Stimulated activated CD4-positive, alpha-beta T cell treated with anti-CD3 and anti-CD28 coated beads, Interleukin-12 subunit alpha, Interleukin-12 subunit beta, amount 100 ng/mL, for 48 hours (primary cell): ENCODE measurements at regions not wholly inside any gene's neighbourhood (a gene's known extent, or its start where the extent isn't known, plus 50 kb on each side); places are given as distances from the start of the nearest gene placed in this dataset.

Experiments
- DNase-seq, 3 donors: peaks; one replicate each; pipeline ENCODE4 v3.0.0-alpha.2; 2020; ENCODE audit warnings: low read depth in 2 of 3, low spot score in 1 of 3

DNA sequence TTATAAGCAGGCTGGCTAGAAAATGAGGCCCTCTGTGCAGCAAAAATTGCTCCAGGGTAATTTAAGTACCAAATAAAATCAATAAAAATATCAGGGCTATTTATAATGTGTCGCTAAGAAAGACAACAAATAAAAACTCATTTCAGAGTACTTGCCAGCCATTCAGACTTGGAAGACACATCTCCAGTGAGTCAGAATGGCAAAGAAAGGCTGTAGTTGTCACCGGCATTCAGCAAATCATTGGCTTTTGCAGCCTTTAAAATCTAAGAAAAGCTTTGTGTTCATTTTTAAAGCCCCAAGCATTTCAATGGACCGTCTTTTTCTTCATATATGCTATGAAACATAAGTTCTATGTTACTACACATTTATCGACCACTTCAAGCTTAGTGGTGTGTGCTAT lies 141.1 kb upstream of the HNMT start:
- DNase-seq: no peak

DNA sequence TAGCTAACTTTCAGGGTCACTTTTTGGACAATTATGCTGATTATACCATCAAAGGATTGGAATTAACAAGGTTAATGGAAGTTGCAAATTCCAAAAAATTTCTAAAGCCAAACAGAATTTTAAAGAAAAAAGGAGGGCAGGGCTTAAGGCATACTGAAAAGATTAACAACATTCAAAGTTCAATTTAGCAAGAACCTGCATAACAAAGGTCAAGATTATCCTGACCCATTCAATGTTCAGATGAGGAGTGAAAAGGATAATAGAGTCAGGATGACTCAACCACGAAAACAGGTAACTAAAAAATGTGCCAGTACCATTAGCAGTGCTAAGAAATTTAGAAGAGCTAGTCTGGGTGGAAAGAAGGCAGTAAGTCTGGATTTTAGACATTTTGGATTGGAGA lies 139.8 kb upstream of the HNMT start:
- DNase-seq: no peak

DNA sequence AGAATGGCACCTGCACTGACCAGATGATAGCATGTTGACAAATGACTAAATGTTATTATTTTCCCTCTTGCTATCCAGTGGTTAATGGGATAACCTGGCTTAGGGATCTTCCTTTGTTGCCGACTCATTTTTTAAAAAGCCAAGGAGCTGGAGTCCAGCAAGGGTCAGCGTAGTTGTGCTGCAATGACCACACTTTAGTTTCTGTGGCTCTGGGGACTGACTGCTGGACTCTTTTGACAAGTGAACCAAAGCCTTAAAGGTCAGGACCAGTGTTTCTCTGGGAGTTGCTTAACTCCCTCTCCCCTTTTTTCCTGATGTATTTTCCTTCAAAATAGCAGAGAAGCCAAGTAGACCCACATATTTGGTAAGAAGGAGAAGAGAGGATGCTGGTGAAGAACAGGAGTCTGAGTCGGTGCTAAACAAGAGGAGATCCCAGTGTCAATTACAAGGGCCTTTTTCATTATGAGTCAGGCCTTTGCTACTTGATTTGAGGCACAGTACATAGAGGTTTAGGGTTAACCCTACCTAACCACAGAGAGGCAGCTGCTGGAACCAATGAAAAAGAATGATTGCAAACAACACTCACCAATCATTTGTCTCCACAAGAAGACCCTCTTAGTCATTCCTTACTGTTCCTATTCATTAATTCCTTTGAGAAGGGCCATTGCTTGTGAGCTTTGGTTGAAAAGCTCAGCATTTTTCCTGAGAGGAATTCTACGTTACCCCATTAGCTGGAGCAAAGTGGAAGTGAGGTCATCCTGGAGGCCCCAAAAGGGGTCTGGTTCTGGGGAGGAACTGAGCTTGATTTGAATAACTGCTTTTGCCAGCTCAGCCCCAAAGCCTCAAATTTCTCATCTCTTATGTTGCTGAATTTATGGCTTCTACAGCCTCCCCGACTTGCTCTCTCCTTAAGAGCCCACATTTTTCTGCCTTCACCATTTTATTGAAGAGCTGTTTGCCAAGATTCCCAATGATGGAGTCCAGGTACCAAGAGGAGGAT lies 137.6 kb upstream of the HNMT start:
- no peak for DNase-seq

DNA sequence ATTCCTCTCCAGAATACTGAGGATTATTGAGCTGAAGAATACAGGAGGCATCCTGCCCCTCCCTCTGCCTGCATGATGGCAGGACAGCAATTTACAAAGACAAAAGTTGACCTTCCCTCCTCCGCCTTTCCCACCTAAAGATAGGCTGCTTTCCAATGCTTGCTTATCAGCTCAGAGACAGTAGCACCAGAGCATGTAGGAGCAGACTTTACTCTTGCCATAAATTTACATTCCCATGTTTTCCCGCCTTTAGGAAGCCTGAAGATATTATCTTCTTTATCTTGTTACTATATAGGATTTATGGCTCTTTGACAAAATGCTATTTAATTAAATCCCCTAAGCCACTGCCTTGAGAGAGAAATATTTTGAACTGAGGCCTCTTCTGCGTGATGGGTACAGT lies 135.6 kb upstream of the HNMT start:
- no peak for DNase-seq

DNA sequence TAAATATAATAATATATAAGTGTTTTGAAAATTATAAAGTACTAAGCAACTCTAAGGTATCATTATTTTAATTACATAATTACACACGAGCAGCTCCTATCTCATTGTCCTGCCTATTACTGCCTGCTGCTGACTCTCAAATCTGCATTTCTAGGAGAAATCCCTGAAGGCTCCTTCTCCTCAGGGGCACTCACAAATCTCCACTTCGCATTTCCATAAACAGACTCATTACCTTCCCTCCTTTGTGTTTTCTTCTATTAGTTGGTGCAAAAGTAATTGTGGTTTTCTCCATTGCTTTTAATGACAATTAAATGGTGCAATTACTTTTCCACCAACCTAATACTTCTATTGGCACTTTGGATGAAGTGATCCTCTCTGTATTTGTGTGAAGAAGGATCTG lies 135.0 kb upstream of the HNMT start:
- no peak for DNase-seq

DNA sequence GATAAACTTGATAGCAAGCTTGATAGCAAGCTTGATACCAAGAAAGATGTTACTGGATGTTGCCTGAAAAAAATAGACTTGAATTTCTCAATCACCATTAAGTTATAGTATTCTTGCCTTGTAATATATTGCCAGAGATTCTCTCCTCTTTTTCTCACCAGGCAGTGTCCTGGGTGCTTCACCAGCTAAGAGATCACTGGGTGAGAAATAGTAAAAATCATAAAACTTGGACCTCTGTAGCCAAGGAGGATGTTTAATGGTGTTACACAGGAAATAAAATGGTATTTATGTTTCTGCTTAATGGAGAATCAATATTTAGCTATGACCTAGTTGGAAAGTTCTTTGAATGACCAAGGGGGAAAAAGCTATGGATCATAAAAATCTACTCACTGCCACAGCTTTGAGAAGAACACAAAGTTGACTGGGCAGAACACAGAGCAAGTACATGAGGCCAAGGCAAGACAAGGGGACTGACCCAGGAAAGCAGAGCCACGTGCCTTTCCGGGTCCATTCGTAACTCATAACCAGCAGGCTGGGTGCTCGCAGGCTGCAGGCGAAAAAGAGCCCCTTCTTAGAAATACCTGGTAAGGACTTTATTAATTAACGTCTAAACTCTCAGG lies 129.4 kb upstream of the HNMT start:
- no peak for DNase-seq

DNA sequence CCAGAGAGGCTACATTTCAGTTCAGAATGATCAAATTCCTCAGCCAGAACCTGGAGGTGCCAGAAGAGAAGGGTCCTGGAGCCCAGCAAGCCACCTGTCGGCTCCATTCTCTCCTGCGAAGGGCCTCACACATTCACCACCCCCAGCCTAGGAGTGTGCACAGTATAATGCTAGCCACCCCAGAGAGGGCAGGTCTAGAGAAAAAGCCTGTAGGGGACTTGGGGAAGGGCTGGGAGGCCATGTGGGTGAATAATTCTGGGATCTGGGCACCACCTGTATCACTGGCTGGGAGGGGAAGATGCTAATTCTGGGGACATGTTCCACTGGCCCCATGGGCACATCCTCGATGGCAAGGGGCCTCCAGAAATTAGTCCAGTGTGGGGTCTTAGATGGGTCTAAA lies 127.6 kb upstream of the HNMT start:
- no peak for DNase-seq

DNA sequence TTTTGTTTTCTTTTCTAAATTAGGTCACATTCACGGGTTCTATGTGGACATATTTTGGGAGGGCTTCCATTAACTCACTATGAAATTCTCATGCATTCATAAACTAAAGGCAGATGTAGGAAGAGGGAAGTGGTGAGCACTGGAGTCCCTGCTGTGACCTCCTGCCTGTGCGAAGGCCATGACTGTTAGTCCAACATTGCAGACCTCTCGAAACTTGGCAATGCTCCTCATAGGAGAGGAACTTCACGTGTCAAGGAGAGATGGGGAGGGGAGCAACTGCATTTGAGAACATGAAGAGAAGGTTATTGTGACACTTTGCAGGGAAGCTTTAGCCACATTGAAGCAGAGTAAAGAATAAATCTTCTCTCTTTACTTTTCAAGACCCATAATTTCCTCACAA lies 126.4 kb upstream of the HNMT start:
- no peak for DNase-seq

DNA sequence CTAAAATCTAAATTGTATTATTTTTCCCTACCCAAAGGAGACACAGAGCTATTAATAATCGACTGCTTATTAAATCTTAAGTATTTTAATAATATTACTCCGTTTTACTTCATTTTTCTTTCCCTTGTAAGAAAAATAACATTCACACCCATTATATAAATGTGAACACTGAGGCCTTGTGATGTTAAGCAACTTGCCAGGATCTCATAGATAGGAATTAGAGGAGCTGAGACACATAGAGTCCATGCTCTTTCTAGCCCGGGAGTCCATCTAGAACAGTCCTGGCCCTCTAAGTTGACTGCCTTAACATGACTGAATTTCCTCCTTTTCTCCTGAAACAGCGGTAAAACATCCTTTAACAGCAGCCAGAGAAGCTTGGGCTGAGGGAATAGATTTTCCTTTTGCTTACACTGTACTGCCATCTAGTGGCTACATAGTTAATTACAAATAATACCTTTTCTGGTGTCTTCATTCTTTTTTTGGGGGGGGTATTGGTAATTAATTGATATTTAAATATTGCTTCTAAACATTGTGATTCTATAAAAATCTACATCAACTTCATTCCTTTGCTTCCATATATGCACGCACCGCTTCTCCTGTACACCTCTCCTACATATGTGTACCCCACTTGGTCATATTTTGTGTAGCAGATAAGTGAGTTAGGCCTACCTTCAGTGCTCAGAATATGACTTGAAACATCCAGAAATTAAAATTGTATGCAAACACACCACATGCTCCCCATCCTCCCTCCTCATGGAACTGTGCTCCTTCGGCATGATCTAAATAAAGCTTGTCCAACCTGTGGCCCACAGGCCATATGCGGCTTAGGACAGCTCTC lies 125.8 kb upstream of the HNMT start:
- no peak for DNase-seq

DNA sequence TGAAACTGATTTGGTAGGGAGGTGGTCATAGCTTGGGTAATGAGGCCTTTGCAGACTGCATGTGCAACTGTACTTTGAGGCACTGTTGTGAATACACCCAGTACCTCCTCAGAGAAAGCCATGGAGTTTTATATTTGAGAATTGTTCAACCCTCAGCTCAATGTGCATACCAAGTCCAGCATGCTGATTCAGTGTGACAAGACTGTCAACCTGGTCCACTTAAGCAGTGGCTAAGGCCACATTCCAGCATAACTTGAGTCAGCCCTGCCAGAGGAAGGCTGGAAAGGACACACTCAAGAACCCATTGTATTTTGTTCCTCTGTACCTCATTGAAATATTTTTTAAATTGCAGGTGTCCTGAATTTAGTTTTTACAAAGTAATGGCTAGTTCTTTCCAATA lies 121.8 kb upstream of the HNMT start:
- no peak for DNase-seq

DNA sequence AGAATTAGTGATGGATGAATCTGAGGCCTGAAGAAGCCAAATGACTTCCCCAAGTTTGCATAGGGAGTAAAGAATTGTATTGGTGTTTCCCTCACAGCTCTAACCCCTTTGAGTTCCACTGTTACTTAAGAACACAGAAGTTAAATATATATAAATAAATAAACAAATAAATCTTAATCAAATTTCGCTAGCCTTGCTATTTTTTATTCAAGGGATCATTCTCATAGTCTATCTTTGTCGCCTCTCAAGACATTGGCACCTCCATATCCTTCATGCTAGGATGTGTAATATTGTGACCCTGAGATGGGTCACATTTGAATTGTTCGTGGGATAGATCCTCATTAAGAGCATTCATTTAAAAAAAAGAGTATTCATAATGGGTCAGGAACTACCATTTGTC lies 121.3 kb upstream of the HNMT start:
- no peak for DNase-seq

DNA sequence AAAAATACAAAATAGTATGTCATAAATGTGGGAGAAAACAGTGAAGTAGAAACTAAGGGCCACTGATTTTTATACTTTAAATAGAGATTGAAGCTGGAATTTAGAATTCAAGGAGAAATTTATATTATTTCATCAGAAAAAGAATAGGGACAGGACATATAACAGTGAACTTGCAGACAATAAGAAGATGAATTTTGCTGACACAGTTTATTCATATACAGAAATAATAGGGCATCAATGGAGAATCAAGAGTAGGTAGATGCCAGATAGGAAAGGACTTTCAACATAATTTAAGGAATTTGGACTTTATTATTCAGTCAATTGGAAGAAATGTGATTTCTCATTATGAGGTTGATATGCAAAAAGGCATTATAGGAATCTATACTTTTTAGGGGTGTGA lies 118.9 kb upstream of the HNMT start:
- DNase-seq: no peak

DNA sequence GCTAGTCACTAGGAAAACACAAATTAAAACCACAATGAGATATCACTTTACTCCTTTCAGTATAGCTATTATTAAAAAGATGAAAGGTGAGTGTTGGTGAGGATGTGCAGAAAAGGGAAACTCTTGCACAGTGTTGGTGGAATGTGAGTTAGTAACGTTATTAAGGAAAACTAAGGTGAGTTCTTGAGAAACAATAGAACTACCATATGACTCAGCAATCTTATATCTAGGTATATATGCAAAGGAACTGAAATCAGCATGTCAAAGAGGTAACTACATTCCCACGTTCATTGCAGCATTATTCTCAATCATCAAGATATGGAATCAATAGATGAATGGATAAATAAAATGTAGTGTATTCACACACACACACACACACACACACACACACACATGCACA lies 117.3 kb upstream of the HNMT start:
- DNase-seq: no peak

DNA sequence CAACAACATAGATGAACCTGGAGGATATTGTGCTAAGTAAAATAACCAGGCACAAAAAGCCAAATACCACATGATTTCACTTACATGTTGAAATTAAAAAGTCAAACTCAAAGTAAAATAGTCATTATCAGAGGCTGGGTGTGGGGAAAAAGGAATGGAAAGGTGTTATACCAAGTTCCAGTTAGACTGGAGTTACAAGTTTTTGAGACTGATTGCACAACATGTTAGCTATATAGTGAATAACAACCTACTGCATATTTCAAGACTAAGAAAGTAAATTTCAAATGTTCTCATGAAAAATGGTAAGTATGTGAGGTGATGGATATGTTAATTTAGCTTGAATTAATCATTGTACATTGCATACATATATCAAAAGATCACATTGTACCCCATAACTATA lies 116.8 kb upstream of the HNMT start:
- no peak for DNase-seq

DNA sequence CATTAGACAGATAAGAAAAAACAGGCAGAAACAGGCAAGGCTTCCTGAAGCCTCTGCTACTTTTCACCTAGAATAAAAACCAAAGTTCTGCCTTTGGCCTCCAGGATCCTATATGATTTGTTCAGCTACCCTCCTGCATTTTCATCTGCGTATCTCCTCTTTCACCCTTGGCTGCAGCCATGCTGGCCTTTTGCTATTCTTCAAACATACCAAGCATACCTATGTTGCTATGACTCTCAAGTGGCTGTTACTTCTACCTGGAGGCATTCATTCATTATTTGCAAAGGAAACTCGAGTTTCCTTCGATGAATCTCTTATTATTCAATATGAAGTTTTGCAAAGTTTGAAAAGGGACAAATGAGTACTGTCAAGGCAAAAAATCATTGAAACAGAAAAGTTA lies 106.4 kb upstream of the HNMT start:
- DNase-seq: no peak

DNA sequence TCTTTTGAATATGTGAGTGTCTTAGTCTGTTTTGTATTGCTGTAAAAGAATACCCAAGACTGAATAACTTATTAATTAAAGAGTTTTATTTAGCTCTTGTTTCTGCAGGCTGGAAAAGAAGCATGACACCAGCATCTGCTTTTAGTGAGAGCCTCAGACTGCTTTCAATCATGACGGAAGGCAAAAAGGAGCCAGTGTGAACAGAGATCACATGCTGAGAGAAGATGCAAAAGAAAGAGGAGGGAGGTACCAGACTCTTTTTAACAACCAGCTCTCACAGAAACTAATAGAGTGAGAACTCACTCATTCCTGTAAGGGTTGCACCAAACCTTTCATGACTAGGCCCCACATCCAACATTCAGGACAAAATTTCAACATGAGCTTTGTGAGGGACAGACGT lies 101.6 kb upstream of the HNMT start:
- DNase-seq: no peak

DNA sequence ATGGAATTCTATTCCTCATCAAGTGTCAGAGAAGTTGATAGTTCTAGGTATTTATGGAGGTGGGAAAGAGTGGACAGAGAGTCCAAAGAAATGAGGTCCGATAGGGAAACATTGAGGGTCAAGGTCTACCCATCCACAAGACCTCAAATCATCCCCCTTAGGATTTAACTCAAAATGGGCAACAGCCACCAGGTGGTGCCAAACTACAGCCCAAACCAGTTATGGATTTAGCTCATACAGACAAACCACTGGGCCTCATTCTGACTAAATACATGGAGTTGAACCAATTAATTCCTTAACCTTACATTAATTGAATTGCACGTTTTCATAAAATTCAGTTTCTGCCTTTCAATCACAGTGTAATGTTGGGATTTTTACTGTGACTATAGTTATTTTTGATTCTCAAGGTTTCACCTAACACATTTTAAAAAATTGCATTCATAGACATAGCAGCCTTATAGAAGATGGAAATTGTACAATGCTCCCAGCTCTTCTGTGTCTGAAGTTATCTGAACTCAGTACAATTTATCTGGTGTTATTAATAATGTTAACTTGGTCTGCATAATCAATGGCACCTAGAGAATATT lies 98.2 kb upstream of the HNMT start:
- DNase-seq: peak; percentile 22 to 38 (median 25)

DNA sequence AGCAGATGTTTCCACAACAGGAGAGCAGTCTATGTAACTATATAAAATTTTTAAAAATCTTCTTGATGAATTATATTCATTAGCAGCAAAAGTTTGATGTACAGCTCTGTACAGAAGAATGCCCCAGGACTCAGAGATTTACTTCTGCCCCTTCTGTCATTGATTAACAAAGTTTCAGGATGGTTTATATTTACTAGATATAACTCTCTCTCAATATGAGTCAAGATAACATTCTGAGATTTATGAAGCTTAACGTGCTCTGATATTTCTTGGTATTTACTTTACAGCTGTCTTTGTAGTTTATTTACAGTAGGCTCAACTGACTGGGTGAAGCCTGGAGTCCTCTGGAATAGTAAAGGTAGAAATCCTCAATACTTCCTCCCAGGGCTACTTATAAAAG lies 93.6 kb upstream of the HNMT start:
- DNase-seq: no peak

DNA sequence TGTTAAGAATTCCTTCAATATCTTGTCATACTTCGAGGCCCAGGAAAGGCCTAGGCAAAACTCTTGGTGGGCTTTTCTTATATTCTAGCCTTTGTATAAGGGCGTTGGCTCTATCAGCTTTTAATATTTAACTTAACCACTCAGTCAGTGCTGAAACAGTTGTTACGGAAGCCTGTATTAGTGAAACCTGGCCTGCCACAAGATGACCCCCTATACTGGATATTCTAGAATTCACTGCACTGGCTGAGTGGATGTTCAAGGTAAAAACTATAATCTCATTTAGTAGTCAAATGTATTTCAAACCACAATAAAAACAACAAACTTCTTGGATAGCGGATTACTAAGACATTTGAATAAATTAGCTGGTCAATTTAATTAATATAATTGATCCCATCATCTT lies 91.7 kb upstream of the HNMT start:
- DNase-seq: no peak

DNA sequence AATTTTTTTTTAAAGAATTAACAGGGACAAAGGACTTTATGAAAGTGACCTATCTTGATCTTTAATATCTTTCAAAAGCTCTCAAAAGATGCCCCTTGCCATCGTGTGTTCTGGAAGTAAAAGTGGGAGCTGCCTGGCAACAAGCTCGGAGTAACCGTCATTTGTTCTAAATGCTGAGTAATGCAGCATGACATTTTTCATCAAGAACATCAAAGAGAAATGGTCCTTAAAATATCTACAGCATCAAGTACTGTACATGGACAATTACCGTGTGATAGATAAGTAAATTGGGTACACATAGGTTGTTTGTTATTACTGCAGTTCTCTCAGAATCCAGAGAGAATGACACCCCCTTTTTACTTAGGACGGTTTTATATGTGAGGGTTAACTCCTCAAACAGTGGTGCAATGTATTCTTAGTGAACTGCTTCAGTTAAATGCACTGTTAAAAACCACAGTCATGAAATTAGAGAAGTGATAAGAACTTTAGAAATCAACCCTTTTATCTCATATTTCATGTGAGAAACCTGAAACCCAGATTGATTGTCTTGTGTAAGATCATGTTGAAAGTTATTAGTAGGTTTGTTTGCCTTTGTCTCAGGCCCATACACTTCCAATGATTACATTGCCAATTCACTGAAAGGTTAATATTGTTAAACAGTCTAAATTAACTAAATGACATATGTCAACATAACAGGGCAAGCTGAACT lies 90.6 kb upstream of the HNMT start:
- no peak for DNase-seq

DNA sequence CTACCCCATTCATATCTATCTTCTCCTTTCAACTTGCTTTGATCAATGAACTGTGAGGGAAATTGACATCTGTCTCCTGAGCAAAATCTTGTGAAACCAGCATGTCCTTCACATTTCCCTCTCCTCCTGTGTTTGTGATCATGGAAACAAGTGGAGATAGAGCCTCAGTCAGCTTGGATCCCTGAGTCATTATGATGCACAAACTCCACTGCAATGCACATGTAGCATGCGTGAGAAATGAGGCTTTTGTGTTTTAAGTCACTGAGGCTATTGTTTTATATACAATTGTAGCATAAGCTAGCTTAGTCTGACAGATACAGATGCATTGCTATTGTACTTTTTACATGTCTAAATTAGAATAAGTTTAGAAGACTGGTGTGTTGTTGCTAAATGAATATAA lies 85.2 kb upstream of the HNMT start:
- no peak for DNase-seq
